SU-DHL-6 (cell line): ENCODE measurements at regions not wholly inside any gene's neighbourhood (a gene's known extent, or its start where the extent isn't known, plus 50 kb on each side); places are given as distances from the start of the nearest gene placed in this dataset.

Experiments used
- H2AFZ ChIP-seq: fragments of 200-600 bp; sonication (generic); 2 replicates; pipeline ENCODE4 v1.6.1; 2014; ENCODE audit warnings: low read depth, mild to moderate bottlenecking, moderate library complexity, mixed read lengths, antibody characterized with exemption, low read length; ENCODE audit not compliant: severe bottlenecking
- H3F3A ChIP-seq: fragments of 200-600 bp; shearing (Covaris generic); 2 replicates; pipeline ENCODE4 v1.6.0; 2016; ENCODE audit warnings: antibody characterized with exemption, mild to moderate bottlenecking; ENCODE audit not compliant: insufficient read depth
- H3K27ac ChIP-seq: fragments of 200-600 bp; sonication (generic); 2 replicates; pipeline ENCODE4 v1.5.1; 2016; ENCODE audit warnings: low read depth, mild to moderate bottlenecking, low read length, moderate library complexity, mixed read lengths
- H3K27me3 ChIP-seq: fragments of 200-600 bp; sonication (generic), shearing (Covaris generic); 2 replicates; pipeline ENCODE4 v1.6.0; 2014; ENCODE audit warnings: mild to moderate bottlenecking, low read length
- H3K36me3 ChIP-seq: fragments of 200-600 bp; sonication (generic); 2 replicates; pipeline ENCODE4 v1.6.1; 2014; ENCODE audit warnings: mild to moderate bottlenecking, low read length, mixed read lengths
- H3K4me2 ChIP-seq: fragments of 300-600, 200-600 bp; shearing (Covaris generic), sonication (generic); 2 replicates; pipeline ENCODE4 v1.6.0; 2014; ENCODE audit warnings: low read length, low read depth, mild to moderate bottlenecking; ENCODE audit not compliant: poor library complexity, severe bottlenecking
- H3K4me3 ChIP-seq: fragments of 200-600 bp; sonication (generic); 2 replicates; pipeline ENCODE4 v1.5.1; 2014; ENCODE audit warnings: antibody characterized with exemption, low read length, mild to moderate bottlenecking, mixed read lengths; ENCODE audit not compliant: insufficient read depth, poor library complexity, severe bottlenecking
- H3K79me2 ChIP-seq: fragments of 200-600 bp; sonication (generic); 2 replicates; pipeline ENCODE4 v1.6.1; 2014; ENCODE audit warnings: mild to moderate bottlenecking, low read length, moderate library complexity; ENCODE audit not compliant: insufficient read depth
- H3K9ac ChIP-seq: fragments of 200-600 bp; sonication (generic); 2 replicates; pipeline ENCODE4 v1.7.0; 2014; ENCODE audit warnings: mild to moderate bottlenecking, low read length
- H3K9me2 ChIP-seq: fragments of 200-600 bp; sonication (generic); replicated peaks from 2 replicates; pipeline ENCODE4 v1.6.1; 2014; ENCODE audit warnings: low read length; ENCODE audit not compliant: insufficient read depth
- H3K9me3 ChIP-seq: fragments of 200-600 bp; sonication (generic); 2 replicates; pipeline ENCODE4 v1.6.1; 2014; ENCODE audit warnings: low read length, mixed read lengths; ENCODE audit not compliant: insufficient read depth
- H4K20me1 ChIP-seq: fragments of 200-600 bp; sonication (generic); 2 replicates; pipeline ENCODE4 v1.6.1; 2014; ENCODE audit warnings: low read depth, mild to moderate bottlenecking, antibody characterized with exemption, low read length, moderate library complexity, mixed read lengths
- EZH2phosphoT487 ChIP-seq: fragments of 200-600 bp; sonication (generic), shearing (Covaris generic); conservative IDR thresholded peaks from 2 replicates; pipeline ENCODE4 v1.6.1; 2018; ENCODE audit warnings: mild to moderate bottlenecking, antibody characterized with exemption, low read length, moderate library complexity, mixed read lengths
- TF ChIP-seq, protein P1 (sequence below): fragments of 200-600 bp; sonication (generic); IDR thresholded peaks from one replicate; pipeline ENCODE4 v1.5.1; 2017; ENCODE audit warnings: antibody characterized with exemption, mild to moderate bottlenecking, low read length, moderate library complexity; ENCODE audit not compliant: insufficient read depth, poor library complexity, severe bottlenecking

DNA sequence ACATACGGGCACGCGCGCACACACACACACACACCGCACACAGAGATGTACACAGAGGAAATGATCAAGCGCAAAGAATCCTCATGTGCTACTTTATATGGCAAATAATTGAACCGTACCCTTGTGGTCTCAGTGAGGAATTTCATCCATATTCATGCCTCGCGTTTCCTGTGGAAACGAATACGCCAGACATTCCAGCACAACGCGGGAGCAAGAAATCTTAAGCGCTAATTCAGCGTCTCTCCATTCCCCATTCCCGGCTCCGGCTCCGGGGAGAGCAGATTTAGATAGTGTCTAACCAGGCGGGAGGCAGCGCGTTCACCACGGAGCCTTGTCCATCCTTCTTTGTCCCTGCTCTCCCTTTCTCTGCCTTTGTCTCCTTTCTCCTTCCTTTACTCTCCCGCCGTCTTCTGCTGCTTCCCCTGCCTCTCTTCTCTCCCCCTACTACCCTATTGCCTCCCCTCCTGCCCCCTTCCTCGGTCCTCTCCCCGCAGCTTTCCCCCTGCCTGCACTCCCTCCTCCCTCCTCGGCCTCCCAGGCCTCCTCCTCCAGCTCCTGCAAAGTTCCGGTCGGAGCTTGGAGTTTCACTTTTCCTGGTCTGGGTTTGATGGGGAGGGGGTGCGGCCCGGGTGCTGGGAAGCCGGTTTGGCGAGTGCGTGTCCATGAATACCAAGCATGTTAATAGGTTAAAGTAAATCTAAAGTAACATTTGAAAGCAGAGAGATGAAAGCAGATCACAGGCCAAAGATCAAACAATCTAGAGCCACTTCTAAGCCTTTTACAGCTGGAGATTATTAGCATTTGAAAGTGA is 579.3 kb downstream of the BUD13 start:
- no peaks in the 10 kb centered on the region for H3K36me3 ChIP-seq
- H3K9ac ChIP-seq: no peak overlapping the region
- no peak overlapping the region for H3K27ac ChIP-seq
- no peak overlapping the region for H3K4me2 ChIP-seq
- H3F3A ChIP-seq: no peaks in the 10 kb centered on the region
- H3K9me3 ChIP-seq: no peaks in the 10 kb centered on the region
- H3K27me3 ChIP-seq: no peaks in the 10 kb centered on the region
- no peak for TF ChIP-seq EZH2phosphoT487
- TF ChIP-seq, protein P1, sequence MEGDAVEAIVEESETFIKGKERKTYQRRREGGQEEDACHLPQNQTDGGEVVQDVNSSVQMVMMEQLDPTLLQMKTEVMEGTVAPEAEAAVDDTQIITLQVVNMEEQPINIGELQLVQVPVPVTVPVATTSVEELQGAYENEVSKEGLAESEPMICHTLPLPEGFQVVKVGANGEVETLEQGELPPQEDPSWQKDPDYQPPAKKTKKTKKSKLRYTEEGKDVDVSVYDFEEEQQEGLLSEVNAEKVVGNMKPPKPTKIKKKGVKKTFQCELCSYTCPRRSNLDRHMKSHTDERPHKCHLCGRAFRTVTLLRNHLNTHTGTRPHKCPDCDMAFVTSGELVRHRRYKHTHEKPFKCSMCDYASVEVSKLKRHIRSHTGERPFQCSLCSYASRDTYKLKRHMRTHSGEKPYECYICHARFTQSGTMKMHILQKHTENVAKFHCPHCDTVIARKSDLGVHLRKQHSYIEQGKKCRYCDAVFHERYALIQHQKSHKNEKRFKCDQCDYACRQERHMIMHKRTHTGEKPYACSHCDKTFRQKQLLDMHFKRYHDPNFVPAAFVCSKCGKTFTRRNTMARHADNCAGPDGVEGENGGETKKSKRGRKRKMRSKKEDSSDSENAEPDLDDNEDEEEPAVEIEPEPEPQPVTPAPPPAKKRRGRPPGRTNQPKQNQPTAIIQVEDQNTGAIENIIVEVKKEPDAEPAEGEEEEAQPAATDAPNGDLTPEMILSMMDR: no peak
- H3K9me2 ChIP-seq: no peaks in the 10 kb centered on the region
- H3K79me2 ChIP-seq: no peaks in the 10 kb centered on the region
- H3K4me3 ChIP-seq: no peak overlapping the region
- no peak overlapping the region for H2AFZ ChIP-seq
- no peaks in the 10 kb centered on the region for H4K20me1 ChIP-seq

DNA sequence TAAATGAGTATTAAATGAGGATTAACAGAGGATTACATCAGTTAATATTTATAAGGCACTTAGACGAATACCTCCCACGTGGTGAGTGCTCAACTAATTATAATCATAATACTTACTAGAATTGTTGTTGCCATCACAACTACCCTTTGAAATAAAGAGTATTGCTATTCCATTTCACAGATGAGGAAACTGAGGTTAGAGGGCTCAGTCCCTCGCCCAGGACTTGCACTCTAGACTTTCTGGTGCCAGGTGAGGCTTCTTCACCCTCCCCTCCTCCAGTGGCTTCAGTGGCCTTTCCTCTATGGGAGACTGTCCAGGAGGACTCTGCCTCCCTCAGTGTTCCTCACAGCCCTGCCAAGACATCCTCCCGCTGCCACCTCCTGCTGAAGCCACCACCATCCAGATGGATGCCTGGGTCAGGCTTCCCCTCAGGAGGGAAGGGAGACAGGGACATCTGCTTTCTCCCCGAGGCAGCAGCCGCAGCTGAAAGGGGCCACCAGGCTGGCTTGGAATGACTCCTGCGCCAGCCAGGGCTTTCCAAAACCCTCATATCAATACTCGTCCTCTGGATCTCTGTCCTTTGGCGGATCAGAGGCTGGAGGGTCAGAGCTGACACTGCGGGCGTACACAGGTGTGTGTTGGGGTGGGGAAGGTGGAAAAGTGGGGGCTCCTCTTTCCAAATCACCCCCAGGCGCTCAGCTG is 580.1 kb downstream of the BUD13 start:
- Histone ChIP-seq H3K9ac (no peak overlapping the region), H3K27me3 (no peaks in the 10 kb centered on the region), H3K9me2 (no peaks in the 10 kb centered on the region), H3K79me2 (no peaks in the 10 kb centered on the region), H3K27ac (no peak overlapping the region), H3K4me2 (no peak overlapping the region), H2AFZ (no peak overlapping the region), H3F3A (no peaks in the 10 kb centered on the region), H3K36me3 (no peaks in the 10 kb centered on the region), H3K4me3 (no peak overlapping the region), H4K20me1 (no peaks in the 10 kb centered on the region), H3K9me3 (no peaks in the 10 kb centered on the region)
- TF ChIP-seq EZH2phosphoT487: no peak
- TF ChIP-seq, protein P1: no peak

DNA sequence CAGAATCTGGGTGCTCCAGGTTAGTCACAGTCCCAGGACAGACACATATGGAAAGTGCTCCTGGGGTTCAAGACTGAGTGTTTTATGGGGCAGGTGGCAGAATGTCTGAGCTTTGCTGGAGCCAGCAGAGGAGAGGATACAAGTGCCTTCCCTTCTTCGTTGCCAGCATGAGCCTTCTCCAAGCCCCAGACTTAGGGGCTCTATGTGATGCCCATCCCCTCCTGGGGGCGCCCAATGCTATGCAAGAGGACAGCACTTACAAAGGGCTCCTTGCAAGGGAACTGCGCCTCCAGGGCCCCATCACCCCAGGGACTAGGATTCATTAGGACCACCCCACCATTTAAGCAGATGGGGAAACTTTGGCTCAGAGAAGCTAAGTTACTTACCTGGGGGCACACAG is 581.9 kb downstream of the BUD13 start:
- Histone ChIP-seq H4K20me1 (no peaks in the 10 kb centered on the region), H3K9ac (no peak overlapping the region), H3K36me3 (no peaks in the 10 kb centered on the region), H3K79me2 (no peaks in the 10 kb centered on the region), H3K27me3 (no peaks in the 10 kb centered on the region), H3F3A (no peaks in the 10 kb centered on the region), H2AFZ (no peak overlapping the region), H3K4me2 (no peak overlapping the region), H3K4me3 (no peak overlapping the region), H3K27ac (no peak overlapping the region), H3K9me2 (no peaks in the 10 kb centered on the region), H3K9me3 (no peaks in the 10 kb centered on the region)
- TF ChIP-seq, protein P1: no peak
- no peak for TF ChIP-seq EZH2phosphoT487
